Loucy (cell line): ENCODE measurements at regions not wholly inside any gene's neighbourhood (a gene's known extent, or its start where the extent isn't known, plus 50 kb on each side); places are given as distances from the start of the nearest gene placed in this dataset.

Source experiments
- H2AFZ ChIP-seq: fragments of 200-600 bp; sonication (generic); 2 replicates; pipeline ENCODE4 v1.6.0; 2016; ENCODE audit warnings: antibody characterized with exemption, mild to moderate bottlenecking, low read length, moderate library complexity
- H3F3A ChIP-seq: fragments of 200-600 bp; 2 replicates; pipeline ENCODE4 v1.6.0; 2016; ENCODE audit warnings: antibody characterized with exemption, low read depth, mild to moderate bottlenecking
- H3K27me3 ChIP-seq: fragments of 200-600 bp; sonication (generic); 2 replicates; pipeline ENCODE4 v1.6.1; 2014; ENCODE audit warnings: low read length, mild to moderate bottlenecking; ENCODE audit not compliant: insufficient read depth, poor library complexity, severe bottlenecking
- H3K36me3 ChIP-seq: fragments of 200-600 bp; sonication (generic); 2 replicates; pipeline ENCODE4 v1.6.1; 2016; ENCODE audit warnings: low read length; ENCODE audit not compliant: insufficient read depth
- H3K4me1 ChIP-seq: fragments of 200-600 bp; sonication (generic); 2 replicates; pipeline ENCODE4 v1.5.1; 2014; ENCODE audit warnings: low read length, mild to moderate bottlenecking; ENCODE audit not compliant: insufficient read depth, poor library complexity, severe bottlenecking
- H3K4me2 ChIP-seq: fragments of 200-600 bp; sonication (generic); 2 replicates; pipeline ENCODE4 v1.6.0; 2014; ENCODE audit warnings: antibody characterized with exemption, low read length, low read depth, mild to moderate bottlenecking; ENCODE audit not compliant: poor library complexity, severe bottlenecking
- H3K4me3 ChIP-seq: fragments of 200-600 bp; sonication (generic); 2 replicates; pipeline ENCODE4 v1.5.1; 2014; ENCODE audit warnings: low read length, mild to moderate bottlenecking, mixed read lengths; ENCODE audit not compliant: poor library complexity, severe bottlenecking
- H3K79me2 ChIP-seq: fragments of 200-600 bp; sonication (generic); 2 replicates; pipeline ENCODE4 v1.6.1; 2014; ENCODE audit warnings: low read length; ENCODE audit not compliant: insufficient read depth
- H3K9ac ChIP-seq: fragments of 200-600 bp; sonication (generic); 2 replicates; pipeline ENCODE4 v1.6.0; 2014; ENCODE audit warnings: mild to moderate bottlenecking, low read depth, low read length, moderate library complexity; ENCODE audit not compliant: poor library complexity, severe bottlenecking
- H3K9me2 ChIP-seq: fragments of 200-600 bp; sonication (generic); replicated peaks from 2 replicates; pipeline ENCODE4 v1.6.1; 2016; ENCODE audit warnings: low read depth, low read length, mixed read lengths
- H3K9me3 ChIP-seq: fragments of 200-600 bp; sonication (generic); 2 replicates; pipeline ENCODE4 v1.6.1; 2014; ENCODE audit warnings: mild to moderate bottlenecking, antibody characterized with exemption, low read length, low read depth; ENCODE audit not compliant: insufficient read depth
- H4K20me1 ChIP-seq: fragments of 200-600 bp; sonication (generic); 2 replicates; pipeline ENCODE4 v1.6.0; 2014; ENCODE audit warnings: antibody characterized with exemption, low read length, mild to moderate bottlenecking; ENCODE audit not compliant: insufficient read depth, poor library complexity, severe bottlenecking
- CTCF ChIP-seq: fragments of 200-600 bp; sonication (generic); conservative IDR thresholded peaks from 2 replicates; pipeline ENCODE4 v1.5.1; 2014; ENCODE audit warnings: mild to moderate bottlenecking, antibody characterized with exemption, low read length
- EZH2phosphoT487 ChIP-seq: fragments of 200-600 bp; IDR thresholded peaks from 2 replicates; pipeline ENCODE4 v1.6.1; 2018; ENCODE audit warnings: antibody characterized with exemption, mild to moderate bottlenecking, moderate library complexity, borderline replicate concordance

DNA sequence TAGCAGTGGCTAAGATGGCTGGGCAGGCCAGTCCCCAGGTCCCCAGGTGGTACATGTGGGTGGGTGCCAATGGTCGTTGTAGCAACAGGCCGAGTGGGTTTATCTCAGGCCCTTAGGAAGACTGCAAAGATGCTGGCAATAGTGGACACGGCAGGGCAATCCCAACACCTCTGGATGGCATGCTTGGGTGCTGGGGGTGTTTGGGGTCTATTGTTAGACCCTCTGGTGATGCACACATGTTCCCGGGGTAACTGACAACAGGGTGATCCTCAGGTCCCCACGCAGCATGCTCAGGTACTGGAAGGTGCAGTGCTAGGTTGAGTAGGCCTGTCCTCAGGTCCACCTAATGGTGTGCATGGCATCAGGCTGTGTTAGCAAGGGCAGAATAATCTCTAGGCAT lies 267.5 kb downstream of the ANKRD50 start:
- Histone ChIP-seq H4K20me1 (no peaks in the 10 kb centered on the region), H3K27me3 (no peaks in the 10 kb centered on the region), H3K79me2 (no peaks in the 10 kb centered on the region), H3K9me3 (no peaks in the 10 kb centered on the region; the same call in 1 of the 2 replicates), H3F3A (no peaks in the 10 kb centered on the region), H2AFZ (no peak overlapping the region), H3K36me3 (no peaks in the 10 kb centered on the region), H3K4me3 (no peak overlapping the region), H3K9ac (no peak overlapping the region), H3K4me1 (no peaks in the 10 kb centered on the region), H3K4me2 (no peak overlapping the region), H3K9me2 (no peaks in the 10 kb centered on the region)
- no peak for TF ChIP-seq EZH2phosphoT487
- no peak for TF ChIP-seq CTCF

DNA sequence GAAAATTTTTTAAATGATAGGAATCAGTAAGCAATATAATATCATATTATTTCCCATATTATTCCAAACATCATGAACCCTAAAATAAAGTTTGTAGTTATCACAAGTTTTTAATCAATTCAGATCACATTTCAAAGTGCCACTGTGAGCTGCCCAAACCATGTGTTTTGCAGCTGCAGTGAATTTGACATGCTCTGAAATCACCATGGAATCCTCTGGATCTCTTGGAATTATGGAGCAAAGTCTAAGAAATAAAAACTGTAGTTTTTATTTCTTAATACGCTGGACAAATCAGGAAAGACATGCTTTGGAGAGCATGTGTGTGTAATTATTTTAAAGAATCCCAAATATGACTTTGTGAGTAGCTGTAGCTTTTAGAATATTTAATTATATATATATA lies 262.7 kb downstream of the ANKRD50 start:
- Histone ChIP-seq H3K4me3 (no peak overlapping the region), H3K9ac (no peak overlapping the region), H3K4me2 (no peak overlapping the region), H3K9me3 (no peaks in the 10 kb centered on the region; the same call in 1 of the 2 replicates), H3K27me3 (no peaks in the 10 kb centered on the region), H4K20me1 (no peaks in the 10 kb centered on the region), H3F3A (no peaks in the 10 kb centered on the region), H3K36me3 (no peaks in the 10 kb centered on the region), H2AFZ (no peak overlapping the region), H3K4me1 (peaks cover 5% of the 10 kb centered on the region), H3K9me2 (no peaks in the 10 kb centered on the region), H3K79me2 (no peaks in the 10 kb centered on the region)
- TF ChIP-seq CTCF (no peak), EZH2phosphoT487 (no peak)

- H3K4me2 ChIP-seq, result no peak overlapping the region
- no peak overlapping the region for H3K4me3 ChIP-seq
- H3K79me2 ChIP-seq, result no peaks in the 10 kb centered on the region
- H3K36me3 ChIP-seq, result no peaks in the 10 kb centered on the region
- no peak overlapping the region for H3K9ac ChIP-seq
- no peaks in the 10 kb centered on the region for H4K20me1 ChIP-seq
- no peaks in the 10 kb centered on the region for H3K9me2 ChIP-seq
- H2AFZ ChIP-seq, result no peak overlapping the region
- no peaks in the 10 kb centered on the region for H3K27me3 ChIP-seq
- no peaks in the 10 kb centered on the region for H3K9me3 ChIP-seq
- TF ChIP-seq CTCF, result no peak
- TF ChIP-seq EZH2phosphoT487, result no peak
- H3K4me1 ChIP-seq, result peaks cover 6% of the 10 kb centered on the region
- no peaks in the 10 kb centered on the region for H3F3A ChIP-seq
Measured at GRCh38 chr4:124450851-124451250, 261.7 kb downstream of the ANKRD50 start.
